Vagina (tissue), 2 donors: ENCODE measurements at regions not wholly inside any gene's neighbourhood (a gene's known extent, or its start where the extent isn't known, plus 50 kb on each side); places are given as distances from the start of the nearest gene placed in this dataset.

Experiments
- DNase-seq, 2 donors: peaks; one replicate each; pipeline ENCODE4 v3.0.0-alpha.2; 2017; ENCODE audit errors: extremely low spot score in 2 of 2
- H3K27ac ChIP-seq: fragments of 200-600 bp; sonication (generic); one replicate; pipeline ENCODE4 v1.5.1; 2019
- H3K27me3 ChIP-seq: fragments of 200-600 bp; sonication (generic); one replicate; pipeline ENCODE4 v1.5.1; 2019
- H3K36me3 ChIP-seq, 2 donors: fragments of 200-600 bp; sonication (generic); one replicate each; pipeline ENCODE4 v1.5.1; 2017 to 2019
- H3K4me1 ChIP-seq: fragments of 200-600 bp; sonication (generic); one replicate; pipeline ENCODE4 v1.5.1; 2019
- H3K4me3 ChIP-seq, 2 donors: fragments of 200-600 bp; sonication (generic); 1 replicate in 1 of 2; 2 replicates in 1 of 2; pipeline ENCODE4 v1.5.1; 2016 to 2019
- H3K9me3 ChIP-seq: fragments of 200-600 bp; sonication (generic); one replicate; pipeline ENCODE4 v1.5.1; 2019
- CTCF ChIP-seq, 3 experiments: fragments of 450-650 bp in 2 of 3; fragments of 200-600 bp in 1 of 3; sonication (generic) in 1 of 3; IDR thresholded peaks; one replicate each; pipeline ENCODE4 v1.5.1; 2017 to 2019; ENCODE audit warnings: antibody characterized with exemption in 3 of 3, mild to moderate bottlenecking in 2 of 3, moderate library complexity in 2 of 3
- POLR2A ChIP-seq, 2 donors: fragments of 450-650 bp; IDR thresholded peaks; one replicate each; pipeline ENCODE4 v1.6.1; 2017; ENCODE audit warnings: antibody characterized with exemption in 2 of 2, mild to moderate bottlenecking in 2 of 2, moderate library complexity in 2 of 2
- POLR2AphosphoS5 ChIP-seq, 2 donors: sonication (generic); formaldehyde crosslinking; IDR thresholded peaks; one replicate each; pipeline ENCODE4 v1.9.0; 2017; ENCODE audit warnings: antibody characterized with exemption in 2 of 2, mild to moderate bottlenecking in 2 of 2, low read depth in 1 of 2; ENCODE audit not compliant: insufficient read depth in 1 of 2
- intact Hi-C: fragments of 100-400 bp; cut with DNase I; formaldehyde crosslinking; loops from one replicate; pipeline ENCODE4 v1.15.1; 2023

- Histone ChIP-seq H3K4me1 (no peaks in the 10 kb centered on the region), H3K27ac (no peak overlapping the region), H3K9me3 (no peaks in the 10 kb centered on the region), H3K36me3 (no peaks in the 10 kb centered on the region), H3K27me3 (no peaks in the 10 kb centered on the region), H3K4me3 (no peak overlapping the region)
- DNase-seq: no peak
- TF ChIP-seq CTCF (IDR thresholded peaks at IDR 0.05) (no peak), POLR2A (IDR thresholded peaks at IDR 0.05) (no peak), POLR2AphosphoS5 (IDR thresholded peaks at IDR 0.05; ENCODE audit: insufficient read depth in 1 of 2, low read depth in 1 of 2) (no peak)
- intact Hi-C loops: no loop called here
These were observed 109.0 kb upstream of the UNC13C start for GRCh38 chr15:53869044-53869805.

- no peak overlapping the region for H3K4me3 ChIP-seq
- intact Hi-C loops: no loop called here
- no peak for DNase-seq
These were observed 102.9 kb upstream of the WDR72 start for GRCh38 chr15:53862386-53862785.

GRCh38 chr15:53861792-53862191, 102.3 kb upstream of the WDR72 start:
- no peak for TF ChIP-seq CTCF (IDR thresholded peaks at IDR 0.05)
- no peak for TF ChIP-seq POLR2AphosphoS5 (IDR thresholded peaks at IDR 0.05; ENCODE audit: insufficient read depth in 1 of 2, low read depth in 1 of 2)
- no peak for TF ChIP-seq POLR2A (IDR thresholded peaks at IDR 0.05)
- H3K4me3 ChIP-seq: no peak overlapping the region
- no peaks in the 10 kb centered on the region for H3K9me3 ChIP-seq
- no peak for DNase-seq
- H3K4me1 ChIP-seq: no peaks in the 10 kb centered on the region
- H3K36me3 ChIP-seq: no peaks in the 10 kb centered on the region
- no peaks in the 10 kb centered on the region for H3K27me3 ChIP-seq
- intact Hi-C loops: no loop called here
- no peak overlapping the region for H3K27ac ChIP-seq

More at GRCh38 chr15:53862386-53862785, 102.9 kb upstream of the WDR72 start:
- no peaks in the 10 kb centered on the region for H3K9me3 ChIP-seq
- TF ChIP-seq CTCF (IDR thresholded peaks at IDR 0.05) (no peak), POLR2A (IDR thresholded peaks at IDR 0.05) (no peak), POLR2AphosphoS5 (IDR thresholded peaks at IDR 0.05; ENCODE audit: insufficient read depth in 1 of 2, low read depth in 1 of 2) (no peak)
- no peak overlapping the region for H3K27ac ChIP-seq
- H3K36me3 ChIP-seq: no peaks in the 10 kb centered on the region
- H3K4me1 ChIP-seq: no peaks in the 10 kb centered on the region
- no peaks in the 10 kb centered on the region for H3K27me3 ChIP-seq

GRCh38 chr15:53851110-53851848, 91.8 kb upstream of the WDR72 start:
- Histone ChIP-seq H3K4me1 (no peaks in the 10 kb centered on the region), H3K9me3 (no peaks in the 10 kb centered on the region), H3K4me3 (no peak overlapping the region), H3K36me3 (no peaks in the 10 kb centered on the region), H3K27ac (no peak overlapping the region), H3K27me3 (no peaks in the 10 kb centered on the region)
- no peak for DNase-seq
- TF ChIP-seq POLR2AphosphoS5 (IDR thresholded peaks at IDR 0.05; ENCODE audit: insufficient read depth in 1 of 2, low read depth in 1 of 2) (no peak), CTCF (IDR thresholded peaks at IDR 0.05) (no peak), POLR2A (IDR thresholded peaks at IDR 0.05) (no peak)
- intact Hi-C loops: no loop called here

- no peaks in the 10 kb centered on the region for H3K36me3 ChIP-seq
- no peaks in the 10 kb centered on the region for H3K9me3 ChIP-seq
- DNase-seq: no peak
- TF ChIP-seq CTCF (IDR thresholded peaks at IDR 0.05) (no peak), POLR2A (IDR thresholded peaks at IDR 0.05) (no peak), POLR2AphosphoS5 (IDR thresholded peaks at IDR 0.05; ENCODE audit: insufficient read depth in 1 of 2, low read depth in 1 of 2) (no peak)
- H3K4me3 ChIP-seq: no peak overlapping the region
- H3K27me3 ChIP-seq: no peaks in the 10 kb centered on the region
- intact Hi-C loops: no loop called here
- H3K4me1 ChIP-seq: no peaks in the 10 kb centered on the region
- no peak overlapping the region for H3K27ac ChIP-seq
These were observed 88.3 kb upstream of the WDR72 start for GRCh38 chr15:53847745-53848144.
